ENCODE measurements at regions not wholly inside any gene's neighbourhood (a gene's known extent, or its start where the extent isn't known, plus 50 kb on each side); places are given as distances from the start of the nearest gene placed in this dataset.
A peak's percentile ranks its signal among the peaks of the same experiment; 100 is the strongest.

- DNase-seq, result no peak
- H3K27ac ChIP-seq, result peak overlapping the region in 1 of 2 donors; percentile 17
- intact Hi-C loops (cut with DNase I; ENCODE audit: low total_unique reads), result no loop called here
These were observed 601.0 kb downstream of the NUF2 start for GRCh38 chr1:163922743-163923201.

GRCh38 chr1:163924041-163924440 is 602.3 kb downstream of the NUF2 start:
- Histone ChIP-seq H3K27me3 (no peaks in the 10 kb centered on the region), H3K4me1 (no peaks in the 10 kb centered on the region), H3K27ac (no peak overlapping the region), H3K9me3 (no peaks in the 10 kb centered on the region), H3K4me3 (no peak overlapping the region), H3K36me3 (no peaks in the 10 kb centered on the region)
- intact Hi-C loops (cut with DNase I; ENCODE audit: low total_unique reads), result no loop called here
- no peak for DNase-seq
- no peak for TF ChIP-seq CTCF (IDR thresholded peaks at IDR 0.05)
- no peak for TF ChIP-seq POLR2A (IDR thresholded peaks at IDR 0.05)

More at GRCh38 chr1:163922743-163923201, 601.0 kb downstream of the NUF2 start:
- TF ChIP-seq POLR2A (IDR thresholded peaks at IDR 0.05) (no peak), CTCF (IDR thresholded peaks at IDR 0.05) (no peak)
- no peaks in the 10 kb centered on the region for H3K4me1 ChIP-seq
- H3K27me3 ChIP-seq, result no peaks in the 10 kb centered on the region
- H3K4me3 ChIP-seq, result no peak overlapping the region
- H3K9me3 ChIP-seq, result no peaks in the 10 kb centered on the region
- no peaks in the 10 kb centered on the region for H3K36me3 ChIP-seq

- no peaks in the 10 kb centered on the region for H3K4me1 ChIP-seq
- H3K4me3 ChIP-seq, result no peak overlapping the region
- peak overlapping the region in 1 of 2 donors; percentile 13 for H3K27ac ChIP-seq
- H3K27me3 ChIP-seq, result no peaks in the 10 kb centered on the region
- no peaks in the 10 kb centered on the region for H3K36me3 ChIP-seq
- no peak for DNase-seq
- intact Hi-C loops (cut with DNase I; ENCODE audit: low total_unique reads), result no loop called here
- TF ChIP-seq CTCF (IDR thresholded peaks at IDR 0.05) (no peak), POLR2A (IDR thresholded peaks at IDR 0.05) (no peak)
- H3K9me3 ChIP-seq, result no peaks in the 10 kb centered on the region
These were observed 605.7 kb downstream of the NUF2 start for GRCh38 chr1:163927493-163927892.

GRCh38 chr1:163928069-163928468 is 606.3 kb downstream of the NUF2 start:
- Histone ChIP-seq H3K36me3 (no peaks in the 10 kb centered on the region), H3K4me3 (no peak overlapping the region), H3K9me3 (no peaks in the 10 kb centered on the region), H3K4me1 (no peaks in the 10 kb centered on the region), H3K27me3 (no peaks in the 10 kb centered on the region), H3K27ac (peak overlapping the region in 1 of 2 donors; percentile 13)
- intact Hi-C loops (cut with DNase I; ENCODE audit: low total_unique reads), result no loop called here
- no peak for DNase-seq
- TF ChIP-seq POLR2A (IDR thresholded peaks at IDR 0.05), result no peak

- H3K27me3 ChIP-seq, result no peaks in the 10 kb centered on the region
- no peaks in the 10 kb centered on the region for H3K36me3 ChIP-seq
- no peak for TF ChIP-seq POLR2A (IDR thresholded peaks at IDR 0.05)
- TF ChIP-seq CTCF (IDR thresholded peaks at IDR 0.05), result no peak
- no peak for DNase-seq
- no peaks in the 10 kb centered on the region for H3K9me3 ChIP-seq
- no peaks in the 10 kb centered on the region for H3K4me1 ChIP-seq
- no peak overlapping the region for H3K4me3 ChIP-seq
- intact Hi-C loops (cut with DNase I; ENCODE audit: low total_unique reads), result no loop called here
- H3K27ac ChIP-seq, result peak overlapping the region in 1 of 2 donors; percentile 13
These were observed 606.9 kb downstream of the NUF2 start for GRCh38 chr1:163928651-163929050.

- no peak for TF ChIP-seq CTCF (IDR thresholded peaks at IDR 0.05)
- no peak for TF ChIP-seq POLR2A (IDR thresholded peaks at IDR 0.05)
- Histone ChIP-seq H3K27ac (no peak overlapping the region), H3K4me3 (no peak overlapping the region), H3K27me3 (no peaks in the 10 kb centered on the region), H3K36me3 (no peaks in the 10 kb centered on the region), H3K9me3 (no peaks in the 10 kb centered on the region), H3K4me1 (no peaks in the 10 kb centered on the region)
- no peak for DNase-seq
- intact Hi-C loops (cut with DNase I; ENCODE audit: low total_unique reads), result no loop called here
These were observed 611.1 kb downstream of the NUF2 start for GRCh38 chr1:163932901-163933300.
